CD14-positive monocyte (primary cell): ENCODE measurements at regions not wholly inside any gene's neighbourhood (a gene's known extent, or its start where the extent isn't known, plus 50 kb on each side); places are given as distances from the start of the nearest gene placed in this dataset.

Experiments
- DNase-seq, 3 donors: peaks; one replicate each; pipeline ENCODE4 v3.0.0-alpha.2; 2011 to 2022
- H2AFZ ChIP-seq: 2 replicates; pipeline ENCODE4 v1.6.0; 2012; ENCODE audit warnings: mild to moderate bottlenecking, low read depth, low read length, inconsistent platforms; ENCODE audit not compliant: insufficient read depth, poor library complexity, severe bottlenecking
- H3K27ac ChIP-seq, 2 donors: 1 replicate in 1 of 2; 2 replicates in 1 of 2; pipeline ENCODE4 v1.5.1; 2012 to 2013; ENCODE audit warnings: low read length in 2 of 2, control low read depth in 1 of 2, inconsistent platforms in 1 of 2, low read depth in 1 of 2, mild to moderate bottlenecking in 1 of 2
- H3K27me3 ChIP-seq, 2 donors: one replicate each; pipeline versions ENCODE4 v1.6.0 to v1.6.1; 2011 to 2013; ENCODE audit warnings: low read length in 2 of 2; ENCODE audit not compliant: control insufficient read depth in 2 of 2, insufficient read depth in 2 of 2
- H3K36me3 ChIP-seq, 2 donors: replicated peaks in 1 of 2; 1 replicate in 1 of 2; 2 replicates in 1 of 2; pipeline versions ENCODE4 v1.5.1 to v1.6.1; 2012 to 2013; ENCODE audit warnings: low read length in 2 of 2, control low read depth in 1 of 2, inconsistent platforms in 1 of 2, mild to moderate bottlenecking in 1 of 2; ENCODE audit not compliant: insufficient read depth in 2 of 2, control insufficient read depth in 1 of 2
- H3K4me1 ChIP-seq, 2 donors: 1 replicate in 1 of 2; 2 replicates in 1 of 2; pipeline versions ENCODE4 v1.5.1 to v1.6.1; 2012 to 2013; ENCODE audit warnings: low read length in 2 of 2, control low read depth in 1 of 2, inconsistent platforms in 1 of 2, mild to moderate bottlenecking in 1 of 2, moderate library complexity in 1 of 2; ENCODE audit not compliant: insufficient read depth in 2 of 2, control insufficient read depth in 1 of 2
- H3K4me2 ChIP-seq: replicated peaks from 2 replicates; pipeline ENCODE3; 2012; ENCODE audit warnings: low read length, moderate library complexity, mild to moderate bottlenecking; ENCODE audit not compliant: poor library complexity, severe bottlenecking; ENCODE audit errors: extremely low read depth
- H3K4me3 ChIP-seq, 3 experiments: fragments of 200-600 bp in 1 of 3; sonication (generic) in 1 of 3; replicated peaks in 1 of 3; 1 replicate in 2 of 3; 2 replicates in 1 of 3; pipeline ENCODE4 v1.5.1; 2011 to 2013; ENCODE audit warnings: low read length in 3 of 3, mild to moderate bottlenecking in 3 of 3, control low read depth in 2 of 3, low read depth in 2 of 3, inconsistent platforms in 1 of 3, moderate library complexity in 1 of 3
- H3K79me2 ChIP-seq: 2 replicates; pipeline ENCODE4 v1.6.0; 2012; ENCODE audit warnings: mild to moderate bottlenecking, control low read depth, inconsistent platforms, low read length, moderate library complexity; ENCODE audit not compliant: insufficient read depth
- H3K9ac ChIP-seq: 2 replicates; pipeline ENCODE4 v1.6.0; 2017; ENCODE audit warnings: low read length, mild to moderate bottlenecking; ENCODE audit not compliant: insufficient read depth, poor library complexity, severe bottlenecking
- H3K9me3 ChIP-seq, 2 donors: replicated peaks in 1 of 2; 1 replicate in 1 of 2; 2 replicates in 1 of 2; pipeline versions ENCODE4 v1.5.1 to v1.6.1; 2012 to 2013; ENCODE audit warnings: low read length in 2 of 2, control low read depth in 1 of 2; ENCODE audit not compliant: control insufficient read depth in 1 of 2, insufficient read depth in 1 of 2
- H4K20me1 ChIP-seq: 2 replicates; pipeline ENCODE4 v1.6.0; 2012; ENCODE audit warnings: mild to moderate bottlenecking, low read length, control low read depth, moderate library complexity; ENCODE audit not compliant: insufficient read depth
- H3K27ac Mint-ChIP-seq, 7 donors: one replicate each; pipeline ENCODE4 v1.8.0; 2020; ENCODE audit warnings: mild to moderate bottlenecking in 7 of 7, mixed read lengths in 7 of 7, moderate library complexity in 6 of 7, inconsistent platforms in 2 of 7
- H3K27me3 Mint-ChIP-seq, 3 donors: one replicate each; pipeline ENCODE4 v1.8.0; 2021 to 2022; ENCODE audit warnings: low read depth in 3 of 3, mild to moderate bottlenecking in 3 of 3, mixed read lengths in 3 of 3, moderate library complexity in 3 of 3, inconsistent platforms in 1 of 3
- H3K36me3 Mint-ChIP-seq, 2 donors: one replicate each; pipeline ENCODE4 v1.8.0; 2020; ENCODE audit warnings: mixed read lengths in 2 of 2, inconsistent platforms in 1 of 2, mild to moderate bottlenecking in 1 of 2
- H3K4me1 Mint-ChIP-seq: one replicate; pipeline ENCODE4 v1.8.0; 2020; ENCODE audit warnings: mild to moderate bottlenecking, mixed read lengths
- H3K4me3 Mint-ChIP-seq, 2 donors: one replicate each; pipeline ENCODE4 v1.8.0; 2020; ENCODE audit warnings: mild to moderate bottlenecking in 2 of 2, mixed read lengths in 2 of 2, moderate library complexity in 1 of 2
- H3K9me3 Mint-ChIP-seq, 7 donors: one replicate each; pipeline ENCODE4 v1.8.0; 2020 to 2022; ENCODE audit warnings: mixed read lengths in 7 of 7, mild to moderate bottlenecking in 6 of 7, moderate library complexity in 6 of 7, inconsistent platforms in 2 of 7
- CTCF ChIP-seq: fragments of 200-600 bp; IDR thresholded peaks from one replicate; pipeline ENCODE4 v1.8.0; 2022; ENCODE audit warnings: antibody characterized with exemption, mild to moderate bottlenecking
- WGBS: methylation state at CpG from one replicate; pipeline ENCODE4 v1.1.5; 2013; ENCODE audit warnings: missing lambda C conversion rate; ENCODE audit not compliant: insufficient coverage; 5-methylcytosine and 5-hydroxymethylcytosine counted together
- intact Hi-C, 2 donors: fragments of 100-400 bp; cut with micrococcal nuclease; formaldehyde crosslinking; loops; one replicate each; pipeline versions ENCODE4 v1.15.0 to v1.15.1; 2023

GRCh38 chr12:129984106-129984505 lies 80.3 kb upstream of the TMEM132D start:
- TF ChIP-seq CTCF: no peak
- no peak for DNase-seq
- H3K4me1 Mint-ChIP-seq: no peaks in the 10 kb centered on the region
- Histone ChIP-seq H3K4me3 (no peak overlapping the region), H4K20me1 (no peaks in the 10 kb centered on the region), H2AFZ (no peak overlapping the region), H3K27me3 (no peaks in the 10 kb centered on the region), H3K9me3 (no peaks in the 10 kb centered on the region), H3K36me3 (no peaks in the 10 kb centered on the region), H3K4me1 (no peaks in the 10 kb centered on the region), H3K9ac (no peak overlapping the region), H3K4me2 (no peak overlapping the region), H3K79me2 (no peaks in the 10 kb centered on the region), H3K27ac (no peak overlapping the region)
- H3K27me3 Mint-ChIP-seq: peaks cover 1 to 5% (median 2%) of the 10 kb centered on the region in 3 donors
- no peak overlapping the region for H3K4me3 Mint-ChIP-seq
- H3K9me3 Mint-ChIP-seq: peaks cover 0 to 8% (median 5%) of the 10 kb centered on the region in 7 donors
- WGBS: 33% methylated on average over 2 of the region's 4 CpGs
- H3K27ac Mint-ChIP-seq: no peak overlapping the region
- intact Hi-C loops: no loop called here
- H3K36me3 Mint-ChIP-seq: no peaks in the 10 kb centered on the region

- Mint-ChIP-seq H3K4me1 (no peaks in the 10 kb centered on the region), H3K4me3 (no peak overlapping the region), H3K36me3 (no peaks in the 10 kb centered on the region), H3K27me3 (peaks cover 0 to 5% (median 1%) of the 10 kb centered on the region in 3 donors), H3K9me3 (peaks cover 2 to 9% (median 4%) of the 10 kb centered on the region in 7 donors), H3K27ac (no peak overlapping the region)
- Histone ChIP-seq H3K27ac (no peak overlapping the region), H3K4me1 (no peaks in the 10 kb centered on the region), H3K27me3 (no peaks in the 10 kb centered on the region), H3K4me2 (no peak overlapping the region), H3K9me3 (peaks cover 0 to 5% of the 10 kb centered on the region in 2 donors), H3K79me2 (no peaks in the 10 kb centered on the region), H2AFZ (no peak overlapping the region), H3K4me3 (no peak overlapping the region), H4K20me1 (no peaks in the 10 kb centered on the region), H3K36me3 (no peaks in the 10 kb centered on the region), H3K9ac (no peak overlapping the region)
- WGBS: 18% methylated on average over 2 of the region's 5 CpGs
- intact Hi-C loops: no loop called here
- DNase-seq: no peak
- no peak for TF ChIP-seq CTCF
Measured at GRCh38 chr12:129987841-129988240, 84.0 kb upstream of the TMEM132D start.
